ENCODE measurements at regions not wholly inside any gene's neighbourhood (a gene's known extent, or its start where the extent isn't known, plus 50 kb on each side); places are given as distances from the start of the nearest gene placed in this dataset.

DNA sequence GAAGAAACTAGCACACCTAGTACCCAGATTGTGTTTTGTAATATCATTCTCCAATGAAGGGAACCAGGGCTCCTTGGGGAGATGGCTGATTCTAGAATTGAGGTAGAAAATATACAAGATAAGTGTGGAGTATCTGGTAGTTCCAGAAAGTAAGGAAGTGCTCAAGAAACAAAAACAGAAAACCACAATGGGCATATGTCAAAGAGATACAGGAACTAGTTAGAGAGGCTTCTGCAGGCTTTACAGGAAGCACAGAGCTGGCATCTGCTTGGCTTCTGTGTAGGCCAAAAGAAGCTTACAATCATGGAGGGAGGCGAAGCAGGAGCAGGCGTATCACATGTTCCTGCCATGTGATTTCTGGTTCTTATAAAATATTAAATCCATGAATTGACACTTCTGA is 105.7 kb upstream of the TMEM161B start:
- no TSS peak for BruUV-seq (replicated peaks)
- H3K27ac Mint-ChIP-seq (ENCODE audit: unreplicated experiment), result no peak overlapping the region

DNA sequence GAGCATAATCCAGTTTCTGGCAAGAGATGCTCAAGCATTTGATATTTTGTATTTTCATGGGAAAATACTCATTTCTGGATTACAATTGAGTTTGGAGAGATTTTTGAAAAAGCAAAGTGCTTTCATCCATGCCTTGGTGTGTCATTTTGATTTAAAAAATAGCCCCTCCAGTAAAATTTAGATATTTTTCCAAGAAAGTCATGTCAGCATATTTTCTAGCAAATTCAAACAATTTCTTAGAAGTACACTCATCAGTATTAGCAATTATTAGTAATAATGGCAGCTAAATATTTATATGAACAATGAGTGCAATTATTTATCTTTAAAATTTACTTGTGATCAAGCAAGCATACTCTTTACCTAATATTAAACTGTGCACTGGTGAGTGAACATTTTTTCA is 102.2 kb upstream of the TMEM161B start:
- no peak overlapping the region for H3K27ac Mint-ChIP-seq (ENCODE audit: unreplicated experiment)
- no peaks in the 10 kb centered on the region for H3K9me3 Mint-ChIP-seq (ENCODE audit: unreplicated experiment)
- DNase-seq, result no peak
- no peak overlapping the region for H3K4me3 ChIP-seq (ENCODE audit: low read depth, low read length)
- ChIA-PET CTCF (no interaction called here), POLR2A (no interaction called here)
- no peaks in the 10 kb centered on the region for H3K36me3 ChIP-seq (ENCODE audit: control insufficient read depth, insufficient read depth, low read length)
- intact Hi-C loops (cut with micrococcal nuclease; ENCODE audit: unreplicated experiment), result no loop called here
- no peaks in the 10 kb centered on the region for H3K36me3 Mint-ChIP-seq (ENCODE audit: insufficient read depth, unreplicated experiment)
- H3K4me3 Mint-ChIP-seq (ENCODE audit: unreplicated experiment), result no peak overlapping the region
- no peaks in the 10 kb centered on the region for H3K4me1 ChIP-seq
- no peaks in the 10 kb centered on the region for H3K27me3 ChIP-seq (replicated peaks; ENCODE audit: control insufficient read depth, insufficient read depth, low read length)
- H3K4me1 Mint-ChIP-seq (ENCODE audit: low read depth, unreplicated experiment), result no peaks in the 10 kb centered on the region
- TF ChIP-seq, protein P1, sequence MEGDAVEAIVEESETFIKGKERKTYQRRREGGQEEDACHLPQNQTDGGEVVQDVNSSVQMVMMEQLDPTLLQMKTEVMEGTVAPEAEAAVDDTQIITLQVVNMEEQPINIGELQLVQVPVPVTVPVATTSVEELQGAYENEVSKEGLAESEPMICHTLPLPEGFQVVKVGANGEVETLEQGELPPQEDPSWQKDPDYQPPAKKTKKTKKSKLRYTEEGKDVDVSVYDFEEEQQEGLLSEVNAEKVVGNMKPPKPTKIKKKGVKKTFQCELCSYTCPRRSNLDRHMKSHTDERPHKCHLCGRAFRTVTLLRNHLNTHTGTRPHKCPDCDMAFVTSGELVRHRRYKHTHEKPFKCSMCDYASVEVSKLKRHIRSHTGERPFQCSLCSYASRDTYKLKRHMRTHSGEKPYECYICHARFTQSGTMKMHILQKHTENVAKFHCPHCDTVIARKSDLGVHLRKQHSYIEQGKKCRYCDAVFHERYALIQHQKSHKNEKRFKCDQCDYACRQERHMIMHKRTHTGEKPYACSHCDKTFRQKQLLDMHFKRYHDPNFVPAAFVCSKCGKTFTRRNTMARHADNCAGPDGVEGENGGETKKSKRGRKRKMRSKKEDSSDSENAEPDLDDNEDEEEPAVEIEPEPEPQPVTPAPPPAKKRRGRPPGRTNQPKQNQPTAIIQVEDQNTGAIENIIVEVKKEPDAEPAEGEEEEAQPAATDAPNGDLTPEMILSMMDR (IDR thresholded peaks at IDR 0.05; ENCODE audit: insufficient read depth in 1 of 2, low read depth in 1 of 2, low read length in 1 of 2, severe bottlenecking in 1 of 2, unreplicated experiment in 1 of 2), result no peak
- no peaks in the 10 kb centered on the region for H3K9me3 ChIP-seq
- no TSS peak for BruUV-seq (replicated peaks)
- H3K27me3 Mint-ChIP-seq (ENCODE audit: insufficient read depth, unreplicated experiment), result peaks cover 7% of the 10 kb centered on the region

More for the DNA sequence above, 105.7 kb upstream of the TMEM161B start:
- ChIA-PET POLR2A (no interaction called here), CTCF (no interaction called here)
- peaks cover 3% of the 10 kb centered on the region for H3K27me3 Mint-ChIP-seq (ENCODE audit: insufficient read depth, unreplicated experiment)
- intact Hi-C loops (cut with micrococcal nuclease; ENCODE audit: unreplicated experiment), result no loop called here
- Histone ChIP-seq H3K27me3 (replicated peaks; ENCODE audit: control insufficient read depth, insufficient read depth, low read length) (no peaks in the 10 kb centered on the region), H3K36me3 (ENCODE audit: control insufficient read depth, insufficient read depth, low read length) (no peaks in the 10 kb centered on the region), H3K9me3 (no peaks in the 10 kb centered on the region), H3K4me3 (ENCODE audit: low read depth, low read length) (no peak overlapping the region), H3K4me1 (peaks cover 9% of the 10 kb centered on the region; the same call in 1 of the 2 replicates)
- H3K36me3 Mint-ChIP-seq (ENCODE audit: insufficient read depth, unreplicated experiment), result no peaks in the 10 kb centered on the region
- no peaks in the 10 kb centered on the region for H3K9me3 Mint-ChIP-seq (ENCODE audit: unreplicated experiment)
- H3K4me3 Mint-ChIP-seq (ENCODE audit: unreplicated experiment), result no peak overlapping the region
- peaks cover 9% of the 10 kb centered on the region for H3K4me1 Mint-ChIP-seq (ENCODE audit: low read depth, unreplicated experiment)
- TF ChIP-seq, protein P1 (IDR thresholded peaks at IDR 0.05; ENCODE audit: insufficient read depth in 1 of 2, low read depth in 1 of 2, low read length in 1 of 2, severe bottlenecking in 1 of 2, unreplicated experiment in 1 of 2), result no peak
- no peak for DNase-seq

DNA sequence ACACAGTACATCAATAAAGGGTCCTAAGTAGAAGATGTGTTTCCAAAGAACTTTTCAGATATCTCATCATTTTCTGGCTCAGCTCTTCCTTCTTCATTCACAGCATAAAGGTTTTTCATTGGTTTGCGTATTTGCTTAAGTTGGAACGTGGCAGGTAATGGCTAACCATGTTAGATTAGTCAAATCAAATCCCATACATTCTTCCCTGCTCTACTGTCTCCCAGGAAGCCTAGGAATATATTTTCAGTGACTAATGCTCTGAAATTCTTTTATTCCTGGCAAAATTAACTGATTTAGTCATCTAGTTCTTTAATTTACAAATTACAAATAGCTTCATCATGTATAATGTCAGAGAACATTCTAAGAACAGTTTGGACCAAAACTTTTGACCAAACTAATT is 99.6 kb upstream of the TMEM161B start:
- CTCF ChIA-PET, result interaction anchor here (0.6 kb wide), 1 partner anchor 8 kb away, joined by 3 read pairs; no protein-coding TSS in a partner anchor
- H3K4me3 ChIP-seq (ENCODE audit: low read depth, low read length), result no peak overlapping the region
- no peaks in the 10 kb centered on the region for H3K9me3 ChIP-seq
- no TSS peak for BruUV-seq (replicated peaks)
- H3K27ac Mint-ChIP-seq (ENCODE audit: unreplicated experiment), result no peak overlapping the region
- no peaks in the 10 kb centered on the region for H3K9me3 Mint-ChIP-seq (ENCODE audit: unreplicated experiment)
- no peaks in the 10 kb centered on the region for H3K4me1 ChIP-seq
- intact Hi-C loops (cut with micrococcal nuclease; ENCODE audit: unreplicated experiment), result no loop called here
- H3K4me1 Mint-ChIP-seq (ENCODE audit: low read depth, unreplicated experiment), result no peaks in the 10 kb centered on the region
- TF ChIP-seq, protein P1 (IDR thresholded peaks at IDR 0.05; ENCODE audit: insufficient read depth in 1 of 2, low read depth in 1 of 2, low read length in 1 of 2, severe bottlenecking in 1 of 2, unreplicated experiment in 1 of 2), result no peak
- H3K27me3 Mint-ChIP-seq (ENCODE audit: insufficient read depth, unreplicated experiment), result peaks cover 9% of the 10 kb centered on the region
- H3K36me3 ChIP-seq (ENCODE audit: control insufficient read depth, insufficient read depth, low read length), result no peaks in the 10 kb centered on the region
- no peaks in the 10 kb centered on the region for H3K27me3 ChIP-seq (replicated peaks; ENCODE audit: control insufficient read depth, insufficient read depth, low read length)
- DNase-seq, result no peak
- POLR2A ChIA-PET, result no interaction called here
- no peak overlapping the region for H3K4me3 Mint-ChIP-seq (ENCODE audit: unreplicated experiment)
- H3K36me3 Mint-ChIP-seq (ENCODE audit: insufficient read depth, unreplicated experiment), result no peaks in the 10 kb centered on the region

All from Caco-2 (cell line).